ENCODE measurements at regions not wholly inside any gene's neighbourhood (a gene's known extent, or its start where the extent isn't known, plus 50 kb on each side); places are given as distances from the start of the nearest gene placed in this dataset.

- no peak for TF ChIP-seq RARB (CRISPR knock-in tag; IDR thresholded peaks at IDR 0.05)
- no peak for TF ChIP-seq TCF4 (CRISPR knock-in tag; IDR thresholded peaks at IDR 0.05; ENCODE audit: borderline replicate concordance)
- no peak for TF ChIP-seq PATZ1 (CRISPR knock-in tag; IDR thresholded peaks at IDR 0.05; ENCODE audit: borderline replicate concordance)
- TF ChIP-seq CSRNP3 (CRISPR knock-in tag; IDR thresholded peaks at IDR 0.05), result no peak
- TF ChIP-seq BACH2 (CRISPR knock-in tag; IDR thresholded peaks at IDR 0.05; ENCODE audit: borderline replicate concordance), result no peak
- no peak for TF ChIP-seq POU6F1 (CRISPR knock-in tag; IDR thresholded peaks at IDR 0.05; ENCODE audit: borderline replicate concordance, low read depth)
- TF ChIP-seq ZC3H10 (CRISPR knock-in tag; IDR thresholded peaks at IDR 0.05), result no peak
- TF ChIP-seq ARNTL (CRISPR knock-in tag; IDR thresholded peaks at IDR 0.05; ENCODE audit: borderline replicate concordance, low read depth), result no peak
- no peak for TF ChIP-seq GLIS3 (CRISPR knock-in tag; IDR thresholded peaks at IDR 0.05)
- no peak for TF ChIP-seq ZFP30 (CRISPR knock-in tag; IDR thresholded peaks at IDR 0.05)
- TF ChIP-seq ISL1 (CRISPR knock-in tag; IDR thresholded peaks at IDR 0.05), result no peak
- no peak for TF ChIP-seq ZNF70 (CRISPR knock-in tag; IDR thresholded peaks at IDR 0.05)
- TF ChIP-seq CREB5 (CRISPR knock-in tag; IDR thresholded peaks at IDR 0.05; ENCODE audit: low read depth), result no peak
- TF ChIP-seq ZFP3 (CRISPR knock-in tag; IDR thresholded peaks at IDR 0.05), result no peak
These were observed 115.9 kb upstream of the TBX3 start for GRCh38 chr12:114799574-114800487.
